Astrocyte of the spinal cord (primary cell): ENCODE measurements at regions not wholly inside any gene's neighbourhood (a gene's known extent, or its start where the extent isn't known, plus 50 kb on each side); places are given as distances from the start of the nearest gene placed in this dataset.

Experiments used
- DNase-seq: peaks from one replicate; pipeline ENCODE4 v3.0.0; 2011; ENCODE audit warnings: low read depth, low spot score
- H3K4me3 ChIP-seq: 2 replicates; pipeline ENCODE4 v1.5.1; 2011; ENCODE audit warnings: low read depth, mild to moderate bottlenecking, low read length, moderate library complexity
- CTCF ChIP-seq: IDR thresholded peaks from 2 replicates; pipeline ENCODE4 v1.5.1; 2012; ENCODE audit warnings: low read depth, mild to moderate bottlenecking, low read length, inconsistent platforms
- in situ Hi-C: cut with HindIII; loops from 2 replicates; pipeline ENCODE4 v1.10.0; 2017; ENCODE audit warnings: low sequenced_read_pairs

DNA sequence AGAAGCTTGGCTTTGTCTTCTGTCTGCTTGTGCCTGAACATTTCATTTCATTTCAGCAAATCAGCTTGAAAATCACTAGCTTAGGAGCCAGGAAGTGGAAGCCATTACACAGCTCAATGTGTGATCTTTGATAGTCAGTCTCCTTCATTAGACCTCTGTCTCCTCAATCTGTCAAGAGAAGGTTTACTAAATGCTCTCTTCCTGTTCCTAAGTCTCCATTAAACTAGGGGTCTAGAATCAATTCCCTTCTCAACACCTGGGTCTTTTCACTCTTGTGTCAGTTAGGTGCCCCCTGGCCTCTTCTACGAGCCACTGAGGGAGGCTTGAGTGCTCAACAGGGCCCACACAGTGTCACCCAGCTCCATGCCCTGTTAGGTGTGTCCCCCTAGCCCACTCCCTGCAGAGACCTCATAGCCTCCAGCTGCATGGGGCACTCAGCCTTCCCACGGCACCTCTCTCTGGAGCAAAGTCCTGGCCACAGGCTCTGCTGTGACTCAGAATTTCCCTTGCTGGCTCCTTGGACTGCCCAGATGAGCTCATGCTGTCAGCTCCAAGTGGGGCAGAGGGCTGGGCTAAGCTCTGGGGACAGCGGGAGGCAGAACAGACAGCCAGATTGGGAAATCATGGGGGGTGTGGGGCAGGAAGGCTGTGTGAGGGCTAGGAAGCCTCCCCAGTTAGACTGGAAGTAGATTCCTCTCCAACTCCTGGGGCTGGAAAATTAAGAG is 115.7 kb upstream of the IPO9 start:
- in situ Hi-C loops, result no loop called here
- H3K4me3 ChIP-seq, result no peak overlapping the region
- no peak for TF ChIP-seq CTCF
- DNase-seq, result peak; percentile 98

DNA sequence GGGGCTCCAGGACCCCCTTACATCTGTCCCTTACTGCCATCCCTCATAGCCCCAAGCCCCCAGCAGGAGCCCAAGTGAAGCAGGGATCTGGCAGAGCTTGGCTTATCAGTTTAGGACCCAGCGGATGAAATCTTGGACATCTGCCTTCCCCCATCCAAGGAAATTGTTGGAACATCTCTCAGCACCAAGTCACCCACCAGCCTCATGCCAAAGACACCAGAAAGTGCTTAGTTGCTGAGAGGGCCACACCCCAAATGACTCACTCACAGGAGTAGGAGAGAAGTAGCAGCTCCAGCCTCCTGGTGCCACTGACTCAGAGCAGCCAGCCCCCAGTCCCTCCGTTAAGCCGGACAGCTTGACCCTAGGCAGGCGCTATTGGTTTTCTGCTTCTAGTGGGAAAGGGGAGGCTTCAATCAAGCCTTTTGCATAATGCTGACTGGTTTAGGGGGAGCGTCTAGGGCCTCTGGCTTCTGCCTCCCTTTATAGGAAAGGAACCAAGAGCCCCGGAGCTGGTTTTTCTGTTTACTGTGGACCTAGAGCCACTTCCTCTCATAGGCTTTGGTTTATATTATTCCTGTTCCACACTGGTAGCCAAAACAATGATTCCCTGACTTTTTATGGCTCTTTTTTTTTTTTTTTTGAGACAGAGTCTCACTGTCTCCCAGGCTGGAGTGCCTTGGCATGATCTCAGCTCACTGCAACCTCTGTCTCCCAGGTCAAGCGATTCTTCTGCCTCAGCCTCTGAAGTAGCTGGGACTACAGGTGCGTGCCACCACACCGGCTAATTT is 114.2 kb upstream of the IPO9 start:
- peak; percentile 99 for DNase-seq
- no peak overlapping the region for H3K4me3 ChIP-seq

DNA sequence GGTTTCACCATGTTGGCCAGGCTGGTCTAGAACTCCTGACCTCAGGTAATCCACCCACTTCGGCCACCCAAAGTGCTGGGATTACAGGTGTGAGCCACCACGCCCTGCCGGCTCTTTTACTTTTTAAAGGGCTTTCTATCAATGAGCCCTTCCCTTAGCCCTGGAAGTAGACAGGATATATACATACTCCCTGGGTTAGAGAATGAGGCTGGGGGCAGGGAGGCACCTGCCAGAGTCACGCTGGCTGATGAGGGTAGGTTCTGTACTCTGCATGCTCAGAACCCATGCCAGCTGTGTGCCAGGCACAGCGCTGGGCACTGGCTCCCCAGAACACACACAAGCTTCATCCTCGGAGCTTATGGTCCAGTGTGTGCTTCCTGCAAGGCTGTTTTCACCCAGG is 113.6 kb upstream of the IPO9 start:
- no peak for DNase-seq
- H3K4me3 ChIP-seq, result no peak overlapping the region
- TF ChIP-seq CTCF, result no peak
- in situ Hi-C loops, result no loop called here

More for the DNA sequence above, 114.2 kb upstream of the IPO9 start:
- in situ Hi-C loops, result no loop called here
- no peak for TF ChIP-seq CTCF

DNA sequence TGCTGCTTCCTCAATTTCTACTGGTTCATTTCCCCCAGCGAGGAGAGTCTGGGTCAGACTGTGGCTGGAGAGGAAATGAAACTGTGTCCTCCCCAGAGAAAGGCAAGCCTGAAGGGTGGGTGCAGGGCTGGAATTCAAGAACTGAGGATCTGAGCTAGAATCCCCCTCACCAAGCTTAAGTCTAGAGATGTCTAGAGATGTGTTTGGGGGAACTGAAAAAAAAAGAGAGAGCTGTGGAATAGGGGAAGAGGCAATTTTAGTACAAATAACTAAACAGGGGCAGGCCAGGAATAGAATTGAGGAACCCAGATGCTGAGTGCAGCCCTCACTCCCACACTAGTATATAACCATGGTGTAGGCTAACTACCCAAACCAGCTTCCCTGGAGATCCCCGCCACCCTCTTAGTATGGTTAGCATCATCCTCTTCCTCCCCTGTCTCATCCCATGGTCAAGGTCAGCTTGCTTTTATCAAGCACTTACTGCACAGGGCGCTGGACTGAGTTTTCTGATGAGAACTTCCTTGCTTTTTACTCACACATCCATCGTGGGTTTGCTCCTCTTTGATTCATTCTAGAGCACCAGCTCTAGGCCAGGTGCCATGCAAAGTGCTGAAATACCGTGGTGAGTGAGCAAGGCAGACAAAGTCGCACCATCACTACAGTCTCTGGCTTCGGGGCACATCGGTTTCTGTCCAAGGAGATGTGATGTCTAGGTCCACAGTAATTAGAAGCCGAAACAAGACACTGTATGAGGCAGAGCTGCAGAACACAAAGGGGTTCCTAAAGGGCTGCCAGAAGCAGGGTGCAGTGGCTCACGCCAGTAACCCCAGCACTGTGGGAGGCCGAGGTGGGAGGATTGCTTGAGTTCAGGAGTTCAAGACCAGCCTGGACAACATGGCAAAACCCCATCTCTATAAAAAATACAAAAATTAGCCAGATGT is 112.9 kb upstream of the IPO9 start:
- in situ Hi-C loops, result no loop called here
- no peak for TF ChIP-seq CTCF
- no peak overlapping the region for H3K4me3 ChIP-seq
- no peak for DNase-seq

DNA sequence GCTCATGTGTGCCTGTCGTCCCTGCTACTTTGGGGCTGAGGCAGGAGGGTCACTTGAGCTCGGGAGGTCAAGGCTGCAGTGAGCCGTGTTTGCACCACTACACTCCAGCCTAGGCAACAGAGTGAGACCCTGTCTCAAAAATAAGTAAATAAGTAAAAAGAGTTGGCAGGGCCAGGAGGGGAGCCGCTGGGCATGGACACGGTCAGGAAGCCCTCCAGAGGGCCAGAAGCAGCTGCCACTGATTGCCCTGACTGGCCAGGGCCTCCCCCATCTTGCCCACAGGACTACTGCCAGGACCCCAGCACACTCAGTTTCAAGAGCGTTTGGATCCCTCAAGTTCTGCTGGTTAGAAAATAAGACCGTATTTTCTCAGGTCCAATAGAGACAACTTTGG is 112.2 kb upstream of the IPO9 start:
- no peak for TF ChIP-seq CTCF

GRCh38 chr1:201717286-201717685 is 111.7 kb upstream of the IPO9 start:
- TF ChIP-seq CTCF, result no peak
- in situ Hi-C loops, result no loop called here
- no peak overlapping the region for H3K4me3 ChIP-seq
- DNase-seq, result no peak

More for the DNA sequence above, 112.2 kb upstream of the IPO9 start:
- DNase-seq, result no peak
- in situ Hi-C loops, result no loop called here
- no peak overlapping the region for H3K4me3 ChIP-seq
